Upper lobe of left lung (tissue), 4 donors: ENCODE measurements at regions not wholly inside any gene's neighbourhood (a gene's known extent, or its start where the extent isn't known, plus 50 kb on each side); places are given as distances from the start of the nearest gene placed in this dataset.

ENCODE experiments used
- CTCF ChIP-seq, 6 experiments: fragments of 450-650 bp in 4 of 6; fragments of 200-600 bp in 2 of 6; sonication (generic) in 2 of 6; IDR thresholded peaks; one replicate each; pipeline ENCODE4 v1.5.1; 2016 to 2019; ENCODE audit warnings: antibody characterized with exemption in 6 of 6
- EP300 ChIP-seq, 4 donors: sonication (generic); formaldehyde crosslinking; IDR thresholded peaks; one replicate each; pipeline ENCODE4 v1.5.1; 2017; ENCODE audit warnings: antibody characterized with exemption in 4 of 4, control low read depth in 2 of 4
- POLR2A ChIP-seq, 4 donors: fragments of 450-650 bp; IDR thresholded peaks; one replicate each; pipeline ENCODE4 v1.5.1; 2016 to 2017; ENCODE audit warnings: antibody characterized with exemption in 4 of 4, mild to moderate bottlenecking in 2 of 4
- POLR2AphosphoS5 ChIP-seq, 2 donors: sonication (generic); formaldehyde crosslinking; IDR thresholded peaks; one replicate each; pipeline ENCODE4 v1.5.1; 2017; ENCODE audit warnings: antibody characterized with exemption in 2 of 2

- TF ChIP-seq CTCF (IDR thresholded peaks at IDR 0.05): no peak
- no peak for TF ChIP-seq POLR2A (IDR thresholded peaks at IDR 0.05)
- no peak for TF ChIP-seq EP300 (IDR thresholded peaks at IDR 0.05)
- no peak for TF ChIP-seq POLR2AphosphoS5 (IDR thresholded peaks at IDR 0.05)
Measured at GRCh38 chr12:23093488-23093887, 468.5 kb downstream of the ETNK1 start.
